ENCODE measurements at regions not wholly inside any gene's neighbourhood (a gene's known extent, or its start where the extent isn't known, plus 50 kb on each side); places are given as distances from the start of the nearest gene placed in this dataset.

- no peak for TF ChIP-seq EZH2 (IDR thresholded peaks at IDR 0.05; ENCODE audit: low read length, unreplicated experiment)
- TF ChIP-seq, protein P1, sequence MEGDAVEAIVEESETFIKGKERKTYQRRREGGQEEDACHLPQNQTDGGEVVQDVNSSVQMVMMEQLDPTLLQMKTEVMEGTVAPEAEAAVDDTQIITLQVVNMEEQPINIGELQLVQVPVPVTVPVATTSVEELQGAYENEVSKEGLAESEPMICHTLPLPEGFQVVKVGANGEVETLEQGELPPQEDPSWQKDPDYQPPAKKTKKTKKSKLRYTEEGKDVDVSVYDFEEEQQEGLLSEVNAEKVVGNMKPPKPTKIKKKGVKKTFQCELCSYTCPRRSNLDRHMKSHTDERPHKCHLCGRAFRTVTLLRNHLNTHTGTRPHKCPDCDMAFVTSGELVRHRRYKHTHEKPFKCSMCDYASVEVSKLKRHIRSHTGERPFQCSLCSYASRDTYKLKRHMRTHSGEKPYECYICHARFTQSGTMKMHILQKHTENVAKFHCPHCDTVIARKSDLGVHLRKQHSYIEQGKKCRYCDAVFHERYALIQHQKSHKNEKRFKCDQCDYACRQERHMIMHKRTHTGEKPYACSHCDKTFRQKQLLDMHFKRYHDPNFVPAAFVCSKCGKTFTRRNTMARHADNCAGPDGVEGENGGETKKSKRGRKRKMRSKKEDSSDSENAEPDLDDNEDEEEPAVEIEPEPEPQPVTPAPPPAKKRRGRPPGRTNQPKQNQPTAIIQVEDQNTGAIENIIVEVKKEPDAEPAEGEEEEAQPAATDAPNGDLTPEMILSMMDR (conservative IDR thresholded peaks at IDR 0.05; ENCODE audit: low read depth, low read length): no peak
Observed at GRCh38 chr12:33634544-33634943, 194.9 kb upstream of the SYT10 start.

Measured in PC-3 (cell line).